Subcutaneous abdominal adipose tissue (tissue), 5 donors: ENCODE measurements at regions not wholly inside any gene's neighbourhood (a gene's known extent, or its start where the extent isn't known, plus 50 kb on each side); places are given as distances from the start of the nearest gene placed in this dataset.
"Not testable (repeated sequence)": the region's sequence is repeated elsewhere in the genome, so short reads cannot be mapped to it uniquely, and the experiment has no call there.

ENCODE experiments used
- H3K27ac ChIP-seq: one replicate; pipeline ENCODE4 v1.7.0; 2013; ENCODE audit warnings: low read depth, mild to moderate bottlenecking, inconsistent platforms, low read length, moderate library complexity
- H3K27me3 ChIP-seq, 5 donors: one replicate each; pipeline ENCODE4 v1.7.0; 2013; ENCODE audit warnings: low read length in 5 of 5, inconsistent platforms in 1 of 5; ENCODE audit not compliant: control insufficient read depth in 5 of 5, insufficient read depth in 4 of 5
- H3K36me3 ChIP-seq, 5 donors: one replicate each; pipeline ENCODE4 v1.7.0; 2013; ENCODE audit warnings: low read length in 5 of 5; ENCODE audit not compliant: control insufficient read depth in 5 of 5, insufficient read depth in 5 of 5
- H3K4me1 ChIP-seq, 5 donors: one replicate each; pipeline ENCODE4 v1.7.0; 2013; ENCODE audit warnings: low read length in 5 of 5, mild to moderate bottlenecking in 3 of 5, moderate library complexity in 1 of 5; ENCODE audit not compliant: control insufficient read depth in 5 of 5, insufficient read depth in 5 of 5
- H3K4me3 ChIP-seq, 5 donors: one replicate each; pipeline ENCODE4 v1.7.0; 2013; ENCODE audit warnings: low read length in 5 of 5, low read depth in 1 of 5
- H3K9ac ChIP-seq, 5 donors: one replicate each; pipeline ENCODE4 v1.7.0; 2013; ENCODE audit warnings: low read length in 5 of 5, mild to moderate bottlenecking in 4 of 5, moderate library complexity in 3 of 5
- H3K9me3 ChIP-seq, 5 donors: one replicate each; pipeline ENCODE4 v1.7.0; 2013; ENCODE audit warnings: low read length in 5 of 5; ENCODE audit not compliant: control insufficient read depth in 5 of 5
- donor health status: healthy.
- donor health status: healthy.
- donor health status: healthy.
- donor health status: healthy.
- donor health status: healthy.

DNA sequence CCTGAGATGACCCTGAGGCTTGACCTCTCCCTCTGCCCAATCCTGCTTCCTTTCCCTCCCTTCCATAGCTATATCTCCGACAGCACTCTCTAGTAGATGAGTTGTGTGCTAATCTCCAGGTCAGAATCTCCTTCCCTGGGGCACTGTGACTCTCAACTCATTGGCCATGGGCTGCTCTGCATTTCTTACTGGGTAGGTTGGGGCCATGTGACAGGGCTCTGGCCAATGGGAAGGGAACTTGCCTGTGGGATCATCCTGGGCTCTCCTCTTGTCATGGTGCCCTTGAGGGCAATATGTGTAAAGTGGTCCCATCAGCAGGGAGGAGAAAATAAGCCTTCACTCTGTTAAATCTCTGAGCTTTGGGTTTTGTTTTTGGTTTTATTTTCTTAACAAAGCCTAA, 80.1 kb upstream of the ANKRD1 start:
- Histone ChIP-seq H3K4me1 (no peaks in the 10 kb centered on the region), H3K4me3 (no peak overlapping the region), H3K27ac (no peak overlapping the region), H3K9me3 (no peaks in the 10 kb centered on the region), H3K36me3 (no peaks in the 10 kb centered on the region), H3K27me3 (no peaks in the 10 kb centered on the region), H3K9ac (no peak overlapping the region)

DNA sequence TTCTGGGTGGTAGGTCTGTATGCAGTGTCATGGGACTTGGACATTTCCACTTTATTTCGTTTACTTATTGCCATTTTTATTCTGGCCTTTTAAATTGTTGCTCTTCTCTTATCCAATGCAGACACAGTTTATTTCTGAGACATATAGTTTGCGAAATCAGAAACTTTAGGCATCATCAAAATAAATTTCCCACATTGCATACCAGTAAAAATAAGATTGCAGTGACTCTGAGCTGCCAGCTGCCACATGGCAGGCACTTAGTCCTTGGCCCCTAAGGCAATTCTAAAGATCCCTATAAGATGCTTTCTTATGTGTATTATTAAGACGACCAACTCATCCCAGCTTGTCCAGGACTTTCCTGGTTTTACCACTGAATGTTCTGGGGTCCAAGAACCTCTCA, 81.8 kb upstream of the ANKRD1 start:
- H3K27me3 ChIP-seq: no peaks in the 10 kb centered on the region
- no peak overlapping the region for H3K9ac ChIP-seq

DNA sequence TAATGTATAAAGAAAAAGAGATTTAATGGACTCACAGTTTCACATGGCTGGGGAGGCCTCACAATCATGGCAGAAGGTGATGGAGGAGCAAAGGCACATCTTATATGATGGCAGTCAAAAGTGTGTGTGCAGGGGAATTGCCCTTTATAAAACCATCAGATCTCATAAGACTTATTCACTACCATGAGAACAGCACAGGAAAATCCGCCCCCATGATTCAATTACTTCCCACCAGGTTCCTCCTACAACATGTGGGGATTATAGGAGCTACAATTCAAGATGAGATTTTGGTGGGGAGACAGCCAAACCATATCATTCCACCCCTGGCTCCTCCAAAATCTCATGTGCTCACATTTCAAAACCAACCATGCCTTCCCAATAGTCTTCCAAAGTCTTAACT, 82.5 kb upstream of the ANKRD1 start:
- not testable (repeated sequence) for H3K4me3 ChIP-seq, H3K9ac ChIP-seq, H3K27ac ChIP-seq, H3K9me3 ChIP-seq, H3K36me3 ChIP-seq, H3K27me3 ChIP-seq, H3K4me1 ChIP-seq

More for the DNA sequence above, 81.8 kb upstream of the ANKRD1 start:
- Histone ChIP-seq H3K4me3 (no peak overlapping the region), H3K27ac (no peak overlapping the region), H3K9me3 (no peaks in the 10 kb centered on the region), H3K36me3 (no peaks in the 10 kb centered on the region), H3K4me1 (no peaks in the 10 kb centered on the region)

DNA sequence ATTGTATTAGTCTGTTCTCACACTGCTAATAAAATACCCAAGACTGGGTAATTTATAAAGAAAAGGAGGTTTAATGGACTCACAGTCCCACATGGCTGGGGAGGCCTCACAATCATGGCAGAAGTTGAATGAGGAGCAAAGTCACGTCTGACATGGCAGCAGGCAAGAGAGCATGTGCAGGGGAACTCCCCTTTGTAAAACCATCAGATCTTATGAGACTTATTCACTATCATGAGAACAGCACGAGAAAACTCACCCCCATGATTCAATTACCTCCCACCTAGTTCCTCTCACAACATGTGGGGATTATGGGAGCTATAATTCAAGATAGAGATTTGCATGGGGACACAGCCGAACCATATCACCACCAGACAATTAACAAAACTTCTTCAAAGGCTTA, 84.4 kb upstream of the ANKRD1 start:
- H3K4me1 ChIP-seq, H3K27me3 ChIP-seq, H3K36me3 ChIP-seq, H3K27ac ChIP-seq, H3K9ac ChIP-seq, H3K9me3 ChIP-seq, H3K4me3 ChIP-seq: not testable (repeated sequence)

DNA sequence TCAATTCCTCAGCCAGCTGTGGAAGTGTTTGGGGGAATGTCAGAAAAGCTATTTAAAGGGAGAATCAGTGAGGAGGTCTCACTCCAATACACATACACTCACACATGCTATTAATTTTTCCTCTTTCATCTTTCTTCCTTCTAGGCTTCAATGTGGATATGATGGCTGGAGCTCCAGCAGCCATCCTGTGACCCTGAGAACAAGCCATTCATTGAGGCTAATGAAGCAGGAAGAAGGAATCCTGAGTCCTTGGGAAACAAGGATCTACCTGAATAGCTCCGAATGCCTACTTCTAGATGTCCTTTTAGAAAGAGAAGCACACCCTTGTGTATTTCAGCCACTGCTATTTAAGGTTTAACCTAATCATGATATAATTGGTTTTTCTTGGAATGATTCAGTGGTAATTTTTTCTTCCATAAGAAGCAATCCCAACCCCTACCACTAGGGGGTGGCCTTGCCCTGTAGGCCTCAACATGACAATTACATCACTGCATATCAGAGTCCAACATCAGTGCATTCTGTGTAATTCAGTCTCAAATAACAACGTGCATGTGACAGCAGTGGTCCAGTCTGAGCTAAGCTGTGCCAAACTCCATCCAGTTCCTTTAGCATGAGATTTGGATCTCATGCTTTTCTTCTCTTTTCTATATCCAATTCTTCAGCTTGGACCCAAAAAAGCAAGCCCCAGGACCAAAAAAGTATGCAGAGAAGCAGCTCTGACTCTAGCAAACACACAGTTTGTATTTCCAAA, 85.3 kb upstream of the ANKRD1 start:
- Histone ChIP-seq H3K4me1 (no peaks in the 10 kb centered on the region), H3K27ac (no peak overlapping the region), H3K9me3 (no peaks in the 10 kb centered on the region), H3K4me3 (no peak overlapping the region), H3K36me3 (no peaks in the 10 kb centered on the region), H3K27me3 (no peaks in the 10 kb centered on the region), H3K9ac (no peak overlapping the region)

DNA sequence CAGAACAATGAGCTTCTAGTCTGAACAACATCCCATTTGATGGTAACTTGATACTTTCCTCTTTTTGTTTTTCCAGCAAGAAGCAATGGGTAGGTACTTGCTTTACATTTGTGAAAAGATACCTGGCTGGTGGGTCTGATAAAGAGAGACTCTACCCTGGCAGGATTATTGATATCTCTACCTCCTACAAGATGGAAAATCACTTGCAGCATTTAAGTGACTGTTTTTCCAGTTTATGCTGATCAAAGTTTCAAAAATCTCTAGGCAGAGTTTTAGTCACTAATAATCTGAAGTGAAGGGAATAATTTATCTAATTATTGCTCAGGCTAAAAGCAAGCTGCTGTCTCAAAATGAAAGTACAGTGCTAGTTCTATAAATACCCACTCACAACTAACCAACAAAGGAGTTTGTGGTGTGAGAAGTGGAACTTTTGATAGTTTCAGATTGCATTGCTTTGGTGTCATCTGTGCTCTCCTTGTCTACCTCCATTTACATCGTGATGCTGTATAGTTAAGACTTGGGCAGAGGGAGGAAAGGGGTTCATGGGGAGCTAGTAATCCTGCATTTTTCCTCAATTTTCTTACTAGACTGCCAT, 86.0 kb upstream of the ANKRD1 start:
- Histone ChIP-seq H3K27ac (no peak overlapping the region), H3K9ac (no peak overlapping the region), H3K36me3 (no peaks in the 10 kb centered on the region), H3K9me3 (no peaks in the 10 kb centered on the region), H3K27me3 (no peaks in the 10 kb centered on the region), H3K4me3 (no peak overlapping the region), H3K4me1 (no peaks in the 10 kb centered on the region)

DNA sequence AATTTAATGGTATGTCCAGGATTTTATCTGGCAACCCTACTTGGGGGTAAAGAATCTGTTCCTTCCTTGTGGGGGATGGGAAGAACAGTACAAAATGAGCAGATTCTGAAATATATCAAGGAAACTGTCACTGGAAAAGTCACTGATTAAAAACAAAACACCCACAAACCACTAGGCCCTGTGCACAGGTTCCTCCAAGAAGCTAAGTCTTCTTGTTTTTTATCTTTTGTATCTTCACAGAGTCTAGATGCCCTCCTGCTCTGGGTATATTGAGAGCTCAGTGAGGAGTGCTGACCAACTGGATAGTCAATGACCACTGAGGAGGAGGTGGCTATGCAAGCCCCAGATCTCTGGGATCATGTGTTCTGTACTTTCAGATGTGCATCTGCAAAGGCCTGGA, 86.8 kb upstream of the ANKRD1 start:
- Histone ChIP-seq H3K36me3 (no peaks in the 10 kb centered on the region), H3K4me3 (no peak overlapping the region), H3K9me3 (no peaks in the 10 kb centered on the region), H3K27ac (no peak overlapping the region), H3K4me1 (no peaks in the 10 kb centered on the region), H3K9ac (no peak overlapping the region), H3K27me3 (no peaks in the 10 kb centered on the region)

DNA sequence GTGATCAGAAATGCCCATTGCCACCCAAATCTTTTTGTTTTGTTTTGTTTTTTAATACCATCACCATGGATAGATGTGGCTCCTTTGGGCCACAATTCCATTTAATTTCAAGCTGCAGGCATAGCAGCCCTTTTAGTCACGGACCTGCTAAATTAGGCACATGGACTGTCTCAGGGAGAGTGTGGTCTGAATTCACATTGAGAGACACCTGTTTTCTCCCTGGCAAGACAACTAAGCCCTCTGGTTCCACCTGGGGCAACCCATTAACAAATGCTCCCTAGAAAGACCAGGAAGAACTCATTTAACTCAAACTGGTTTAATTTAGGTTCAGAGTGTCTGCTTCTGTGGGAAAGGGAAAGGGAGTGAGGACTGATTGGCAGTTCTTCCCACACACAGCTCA, 88.2 kb upstream of the ANKRD1 start:
- H3K4me1 ChIP-seq: no peaks in the 10 kb centered on the region
- no peak overlapping the region for H3K9ac ChIP-seq
- no peak overlapping the region for H3K27ac ChIP-seq
- no peaks in the 10 kb centered on the region for H3K36me3 ChIP-seq
- H3K27me3 ChIP-seq: no peaks in the 10 kb centered on the region
- H3K9me3 ChIP-seq: no peaks in the 10 kb centered on the region
- no peak overlapping the region for H3K4me3 ChIP-seq

DNA sequence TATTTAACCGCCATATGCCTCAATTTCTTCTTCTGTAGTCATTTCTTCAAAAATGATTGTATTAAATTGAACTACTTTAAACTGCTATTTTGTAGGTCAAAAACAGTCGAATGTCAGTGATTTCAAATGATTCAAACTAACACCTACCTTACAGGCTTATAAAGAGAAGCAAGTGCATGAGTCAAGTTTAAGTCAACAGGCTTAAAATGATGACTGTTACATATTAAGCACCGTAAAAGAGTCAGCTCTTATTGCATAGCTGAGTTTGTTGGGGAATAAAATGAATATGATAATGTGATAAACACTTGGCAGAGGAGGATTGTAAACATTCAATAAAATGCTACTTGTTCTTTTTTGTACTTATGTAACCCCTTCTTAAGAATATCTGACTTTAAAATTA, 90.1 kb upstream of the ANKRD1 start:
- Histone ChIP-seq H3K36me3 (no peaks in the 10 kb centered on the region), H3K9me3 (no peaks in the 10 kb centered on the region), H3K4me1 (no peaks in the 10 kb centered on the region), H3K4me3 (no peak overlapping the region), H3K9ac (no peak overlapping the region), H3K27me3 (no peaks in the 10 kb centered on the region), H3K27ac (no peak overlapping the region)

DNA sequence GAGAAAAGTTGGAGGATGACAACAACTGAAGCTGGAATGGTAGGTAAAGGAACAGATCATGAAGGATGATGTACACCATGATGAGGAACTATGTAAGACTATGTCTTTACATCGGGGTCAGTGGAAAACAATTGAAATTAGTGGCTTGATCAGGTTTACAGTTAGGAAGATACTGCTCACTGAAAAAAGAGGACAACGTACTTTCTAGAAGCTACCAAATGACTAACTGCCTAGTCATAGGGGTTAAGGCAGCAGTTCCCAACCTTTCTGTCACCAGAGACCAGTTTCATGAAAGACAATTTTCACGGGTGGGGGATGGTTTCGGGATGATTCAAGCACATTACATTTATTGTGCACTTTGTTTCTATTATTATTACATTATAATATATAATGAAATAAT, 91.6 kb upstream of the ANKRD1 start:
- H3K4me1 ChIP-seq: no peaks in the 10 kb centered on the region
- H3K27me3 ChIP-seq: no peaks in the 10 kb centered on the region
- H3K27ac ChIP-seq: no peak overlapping the region
- no peaks in the 10 kb centered on the region for H3K36me3 ChIP-seq
- no peak overlapping the region for H3K9ac ChIP-seq
- no peaks in the 10 kb centered on the region for H3K9me3 ChIP-seq
- H3K4me3 ChIP-seq: no peak overlapping the region
